HCT116 (cell line): ENCODE measurements at regions not wholly inside any gene's neighbourhood (a gene's known extent, or its start where the extent isn't known, plus 50 kb on each side); places are given as distances from the start of the nearest gene placed in this dataset.

Experiments used
- ATAC-seq: fragments of 200-7000 bp; cut with Tn5 transposase; 2 replicates; pipeline ENCODE4 v1.9.1; 2020; ENCODE audit warnings: mild to moderate bottlenecking, moderate library complexity
- BruUV-seq: library from RNA; stranded (reverse); fragments of 400-500 nt; replicated peaks from 2 replicates; lab custom pipeline; 2021; lab: Mats Ljungman, UMichigan
- CTCF ChIA-PET: fragments of 300-600 bp; sonication (Branson Sonifier 250); formaldehyde crosslinking; loops from one replicate; lab custom pipeline; 2021; ENCODE audit warnings: antibody characterized with exemption; lab: Charles Lee
- POLR2A ChIA-PET: fragments of 300-600, 350-600 bp; sonication (Branson Sonifier 250); formaldehyde crosslinking; loops from one replicate; lab custom pipeline; 2021; ENCODE audit warnings: antibody characterized with exemption; lab: Charles Lee
- RAD21 ChIA-PET, 2 experiments: fragments of 300-600 bp; sonication (Branson Sonifier 250); formaldehyde crosslinking; loops; one replicate each; lab custom pipeline; 2023; ENCODE audit warnings: low total read pairs in 2 of 2; ENCODE audit not compliant: uncharacterized antibody in 2 of 2, unreplicated experiment in 2 of 2, low non-redundant PET in 1 of 2; lab: Charles Lee
- DNase-seq: peaks from one replicate; pipeline ENCODE4 v3.0.0-alpha.2; 2010; ENCODE audit warnings: low read depth, low spot score
- H2AFZ ChIP-seq: fragments of 200-600 bp; shearing (Covaris generic), sonication (generic); 2 replicates; pipeline ENCODE4 v1.6.1; 2017; ENCODE audit warnings: low read depth, mixed run types, mixed read lengths, antibody characterized with exemption, low read length; ENCODE audit not compliant: poor library complexity, severe bottlenecking
- H3K27ac ChIP-seq: 2 replicates; pipeline ENCODE4 v1.5.1; 2012; ENCODE audit warnings: low read depth, low read length
- H3K27me3 ChIP-seq: fragments of 200-600 bp; sonication (generic); 2 replicates; pipeline ENCODE4 v1.6.1; 2016; ENCODE audit warnings: mixed run types, low read length, mixed read lengths; ENCODE audit not compliant: insufficient read depth
- H3K36me3 ChIP-seq, 2 experiments: fragments of 200-500 bp in 1 of 2; fragments of 200-600 bp in 1 of 2; sonication (Bioruptor generic) in 1 of 2; sonication (generic) in 1 of 2; 2 replicates each; pipeline versions ENCODE4 v1.5.1 to v1.6.1; 2014 to 2016; ENCODE audit warnings: low read length in 2 of 2, inconsistent platforms in 1 of 2, mixed read lengths in 1 of 2, mixed run types in 1 of 2; ENCODE audit not compliant: insufficient read depth in 2 of 2, control insufficient read depth in 1 of 2
- H3K4me1 ChIP-seq, 2 experiments: fragments of 200-600 bp in 1 of 2; sonication (generic) in 1 of 2; 2 replicates each; pipeline versions ENCODE4 v1.5.1 to v1.6.1; 2012 to 2017; ENCODE audit warnings: low read length in 2 of 2, inconsistent platforms in 1 of 2, mild to moderate bottlenecking in 1 of 2, mixed read lengths in 1 of 2, mixed run types in 1 of 2, moderate library complexity in 1 of 2; ENCODE audit not compliant: insufficient read depth in 2 of 2, control insufficient read depth in 1 of 2
- H3K4me2 ChIP-seq: fragments of 200-600 bp; sonication (generic); 2 replicates; pipeline ENCODE4 v1.6.1; 2017; ENCODE audit warnings: mixed run types, low read length, mixed read lengths
- H3K4me3 ChIP-seq, 2 experiments: fragments of 200-600 bp in 1 of 2; sonication (generic) in 1 of 2; replicated peaks in 1 of 2; 2 replicates each; pipeline ENCODE4 v1.5.1; 2011 to 2016; ENCODE audit warnings: low read length in 2 of 2, control low read depth in 1 of 2, low read depth in 1 of 2, mild to moderate bottlenecking in 1 of 2, mixed read lengths in 1 of 2, mixed run types in 1 of 2
- H3K79me2 ChIP-seq: fragments of 200-600 bp; sonication (generic); 2 replicates; pipeline ENCODE4 v1.6.1; 2017; ENCODE audit warnings: mild to moderate bottlenecking, mixed run types, low read length, moderate library complexity, mixed read lengths; ENCODE audit not compliant: insufficient read depth
- H3K9ac ChIP-seq: fragments of 200-600 bp; sonication (generic); 2 replicates; pipeline ENCODE4 v1.6.1; 2016; ENCODE audit warnings: low read length, mixed read lengths
- H3K9me2 ChIP-seq: fragments of 200-600 bp; sonication (generic), shearing (Covaris generic); 2 replicates; pipeline ENCODE4 v1.6.1; 2017; ENCODE audit warnings: mixed run types, mild to moderate bottlenecking, moderate library complexity; ENCODE audit not compliant: insufficient read depth
- H3K9me3 ChIP-seq, 2 experiments: fragments of 200-500 bp in 1 of 2; fragments of 200-600 bp in 1 of 2; sonication (Bioruptor generic) in 1 of 2; sonication (generic) in 1 of 2; 2 replicates each; pipeline ENCODE4 v1.6.1; 2014 to 2017; ENCODE audit warnings: low read length in 2 of 2, mixed read lengths in 2 of 2, inconsistent platforms in 1 of 2, low read depth in 1 of 2, mild to moderate bottlenecking in 1 of 2, mixed run types in 1 of 2, moderate library complexity in 1 of 2; ENCODE audit not compliant: control insufficient read depth in 1 of 2, insufficient read depth in 1 of 2
- H4K20me1 ChIP-seq: fragments of 200-600 bp; sonication (generic), shearing (Covaris generic); 2 replicates; pipeline ENCODE4 v1.6.1; 2017; ENCODE audit warnings: mixed run types, mild to moderate bottlenecking, moderate library complexity; ENCODE audit not compliant: insufficient read depth
- ATF3 ChIP-seq: IDR thresholded peaks from 2 replicates; pipeline ENCODE4 v1.6.1; 2012
- CBX3 ChIP-seq: IDR thresholded peaks from 2 replicates; pipeline ENCODE4 v1.6.1; 2012; ENCODE audit warnings: low read depth
- CTCF ChIP-seq, 3 experiments: fragments of 200-600 bp in 1 of 3; sonication (generic) in 1 of 3; IDR thresholded peaks in 2 of 3; conservative IDR thresholded peaks in 1 of 3; 2 replicates each; pipeline ENCODE4 v1.5.1; 2012 to 2017; ENCODE audit warnings: low read depth in 2 of 3, low read length in 2 of 3, antibody characterized with exemption in 1 of 3, borderline replicate concordance in 1 of 3, control low read depth in 1 of 3, mild to moderate bottlenecking in 1 of 3, mixed read lengths in 1 of 3, mixed run types in 1 of 3, moderate library complexity in 1 of 3; ENCODE audit not compliant: insufficient read depth in 1 of 3
- ELF1 ChIP-seq: IDR thresholded peaks from 2 replicates; pipeline ENCODE4 v1.6.1; 2012; ENCODE audit warnings: low read depth, borderline replicate concordance
- EZH2 ChIP-seq: fragments of 200-600 bp; sonication (generic); IDR thresholded peaks from 2 replicates; pipeline ENCODE4 v1.6.1; 2017; ENCODE audit warnings: antibody characterized with exemption, mixed run types
- FOSL1 ChIP-seq: IDR thresholded peaks from 2 replicates; pipeline ENCODE4 v1.6.1; 2012; ENCODE audit warnings: low read depth
- MAX ChIP-seq: IDR thresholded peaks from 2 replicates; pipeline ENCODE4 v1.6.1; 2012
- POLR2A ChIP-seq: IDR thresholded peaks from 2 replicates; pipeline ENCODE4 v1.7.0; 2011; ENCODE audit warnings: borderline replicate concordance; ENCODE audit not compliant: insufficient read depth, insufficient read length; ENCODE audit errors: extremely low read depth
- SIN3A ChIP-seq: IDR thresholded peaks from 2 replicates; pipeline ENCODE4 v1.6.1; 2012; ENCODE audit warnings: low read depth
- SRF ChIP-seq: IDR thresholded peaks from 2 replicates; pipeline ENCODE4 v1.6.1; 2012; ENCODE audit warnings: low read depth
- TCF7L2 ChIP-seq: IDR thresholded peaks from 2 replicates; pipeline ENCODE4 v1.7.0; 2011; ENCODE audit warnings: borderline replicate concordance, inconsistent platforms; ENCODE audit not compliant: insufficient read depth, insufficient read length; ENCODE audit errors: extremely low read depth
- YY1 ChIP-seq: IDR thresholded peaks from 2 replicates; pipeline ENCODE4 v1.6.1; 2011; ENCODE audit warnings: low read length, low read depth, moderate library complexity, mild to moderate bottlenecking; ENCODE audit not compliant: insufficient replicate concordance; ENCODE audit errors: extremely low read depth
- ZNF274 ChIP-seq: fragments of 200-500 bp; sonication (Bioruptor generic); IDR thresholded peaks from 2 replicates; pipeline ENCODE4 v1.6.1; 2014; ENCODE audit warnings: mild to moderate bottlenecking, low read depth, low read length, inconsistent platforms
- intact Hi-C: fragments of 100-400 bp; cut with micrococcal nuclease; formaldehyde crosslinking; loops from 2 replicates; pipeline ENCODE4 v1.10.0; 2022

GRCh38 chr1:83760226-83761021 lies 238.5 kb downstream of the TTLL7 start:
- Histone ChIP-seq H3K4me2 (no peak overlapping the region), H2AFZ (no peak overlapping the region), H3K9ac (no peak overlapping the region), H3K27ac (no peak overlapping the region), H4K20me1 (no peaks in the 10 kb centered on the region), H3K9me3 (no peaks in the 10 kb centered on the region), H3K4me1 (no peaks in the 10 kb centered on the region), H3K36me3 (no peaks in the 10 kb centered on the region), H3K9me2 (no peaks in the 10 kb centered on the region), H3K27me3 (peaks cover 28% of the 10 kb centered on the region), H3K4me3 (no peak overlapping the region), H3K79me2 (no peaks in the 10 kb centered on the region)
- no TSS peak for BruUV-seq
- intact Hi-C loops: no loop called here
- no peak for DNase-seq
- ChIA-PET POLR2A (no interaction called here), RAD21 (no interaction called here), CTCF (no interaction called here)
- TF ChIP-seq CTCF (IDR thresholded peaks at IDR 0.05 in 2 of 3, conservative IDR thresholded peaks at IDR 0.05 in 1 of 3; ENCODE audit: borderline replicate concordance in 1 of 3, insufficient read depth in 1 of 3, low read depth in 2 of 3, low read length in 2 of 3) (no peak), CBX3 (no peak)
- no peak for ATAC-seq

- Histone ChIP-seq H3K4me1 (no peaks in the 10 kb centered on the region), H2AFZ (no peak overlapping the region), H3K27me3 (peaks cover 11% of the 10 kb centered on the region; the same call in 1 of the 2 replicates), H3K9me2 (no peaks in the 10 kb centered on the region), H3K4me3 (no peak overlapping the region), H3K79me2 (no peaks in the 10 kb centered on the region), H3K4me2 (no peak overlapping the region), H3K9me3 (no peaks in the 10 kb centered on the region), H4K20me1 (no peaks in the 10 kb centered on the region), H3K9ac (no peak overlapping the region), H3K27ac (no peak overlapping the region), H3K36me3 (no peaks in the 10 kb centered on the region)
- ATAC-seq (no peak), DNase-seq (no peak)
- ChIA-PET RAD21 (no interaction called here), CTCF (no interaction called here), POLR2A (no interaction called here)
- BruUV-seq: no TSS peak
- intact Hi-C loops: no loop called here
- no peak for TF ChIP-seq CTCF (IDR thresholded peaks at IDR 0.05 in 2 of 3, conservative IDR thresholded peaks at IDR 0.05 in 1 of 3; ENCODE audit: borderline replicate concordance in 1 of 3, insufficient read depth in 1 of 3, low read depth in 2 of 3, low read length in 2 of 3)
- TF ChIP-seq MAX: no peak
- TF ChIP-seq SRF: no peak
- no peak for TF ChIP-seq POLR2A
- TF ChIP-seq ELF1: no peak
- no peak for TF ChIP-seq SIN3A
- no peak for TF ChIP-seq ZNF274
- no peak for TF ChIP-seq EZH2
- TF ChIP-seq FOSL1: no peak
- TF ChIP-seq YY1: no peak
- no peak for TF ChIP-seq TCF7L2
- no peak for TF ChIP-seq ATF3
Observed at GRCh38 chr1:83756984-83757717, 241.8 kb downstream of the TTLL7 start.
